ENCODE measurements at regions not wholly inside any gene's neighbourhood (a gene's known extent, or its start where the extent isn't known, plus 50 kb on each side); places are given as distances from the start of the nearest gene placed in this dataset.
A peak's percentile ranks its signal among the peaks of the same experiment; 100 is the strongest.

DNA sequence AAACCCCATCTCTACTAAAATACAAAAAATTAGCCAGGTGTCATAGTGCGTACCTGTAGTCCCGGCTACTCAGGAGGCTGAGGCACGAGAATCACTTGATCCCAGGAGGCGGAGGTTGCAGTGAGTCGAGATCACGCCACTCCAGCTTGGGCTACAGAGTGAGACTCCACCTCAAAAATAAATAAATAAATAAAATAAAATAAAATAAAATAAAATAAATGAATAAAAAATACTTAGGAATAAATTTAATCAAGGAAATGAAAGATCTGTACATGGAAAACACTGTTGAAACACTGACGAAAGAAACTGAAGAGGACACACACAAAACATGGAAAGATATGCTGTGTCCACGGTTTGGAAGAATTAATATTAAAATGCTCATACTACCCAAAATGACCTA, 56.5 kb upstream of the ASPRV1 start:
- TF ChIP-seq, protein P1, sequence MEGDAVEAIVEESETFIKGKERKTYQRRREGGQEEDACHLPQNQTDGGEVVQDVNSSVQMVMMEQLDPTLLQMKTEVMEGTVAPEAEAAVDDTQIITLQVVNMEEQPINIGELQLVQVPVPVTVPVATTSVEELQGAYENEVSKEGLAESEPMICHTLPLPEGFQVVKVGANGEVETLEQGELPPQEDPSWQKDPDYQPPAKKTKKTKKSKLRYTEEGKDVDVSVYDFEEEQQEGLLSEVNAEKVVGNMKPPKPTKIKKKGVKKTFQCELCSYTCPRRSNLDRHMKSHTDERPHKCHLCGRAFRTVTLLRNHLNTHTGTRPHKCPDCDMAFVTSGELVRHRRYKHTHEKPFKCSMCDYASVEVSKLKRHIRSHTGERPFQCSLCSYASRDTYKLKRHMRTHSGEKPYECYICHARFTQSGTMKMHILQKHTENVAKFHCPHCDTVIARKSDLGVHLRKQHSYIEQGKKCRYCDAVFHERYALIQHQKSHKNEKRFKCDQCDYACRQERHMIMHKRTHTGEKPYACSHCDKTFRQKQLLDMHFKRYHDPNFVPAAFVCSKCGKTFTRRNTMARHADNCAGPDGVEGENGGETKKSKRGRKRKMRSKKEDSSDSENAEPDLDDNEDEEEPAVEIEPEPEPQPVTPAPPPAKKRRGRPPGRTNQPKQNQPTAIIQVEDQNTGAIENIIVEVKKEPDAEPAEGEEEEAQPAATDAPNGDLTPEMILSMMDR (IDR thresholded peaks at IDR 0.05; ENCODE audit: insufficient read depth, low read depth, low read length, missing control alignments) = no peak
- DNase-seq (ENCODE audit: low read depth) = no peak
- H3K4me3 ChIP-seq (ENCODE audit: low read depth, low read length) = no peak overlapping the region

DNA sequence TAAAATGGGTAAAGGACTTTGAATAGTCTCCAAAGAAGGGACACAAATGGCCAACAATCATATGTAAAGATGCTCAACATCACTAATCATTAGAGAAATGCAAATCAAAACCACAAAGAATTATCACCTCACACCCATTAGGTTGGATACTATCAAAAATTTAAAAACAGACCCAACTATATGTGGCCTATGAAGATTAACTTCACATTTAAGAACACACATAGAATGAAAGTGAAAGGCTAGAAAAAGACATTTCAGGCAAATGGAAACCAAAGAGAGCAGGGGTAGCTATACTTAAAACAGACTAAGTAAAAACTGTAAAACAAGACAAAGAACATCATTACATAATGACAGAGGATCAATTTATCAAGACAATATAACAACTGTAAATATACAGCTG, 53.5 kb upstream of the ASPRV1 start:
- H3K4me3 ChIP-seq (ENCODE audit: low read depth, low read length) = no peak overlapping the region
- TF ChIP-seq, protein P1 (IDR thresholded peaks at IDR 0.05; ENCODE audit: insufficient read depth, low read depth, low read length, missing control alignments) = no peak
- peak; percentile 24 for DNase-seq (ENCODE audit: low read depth)

DNA sequence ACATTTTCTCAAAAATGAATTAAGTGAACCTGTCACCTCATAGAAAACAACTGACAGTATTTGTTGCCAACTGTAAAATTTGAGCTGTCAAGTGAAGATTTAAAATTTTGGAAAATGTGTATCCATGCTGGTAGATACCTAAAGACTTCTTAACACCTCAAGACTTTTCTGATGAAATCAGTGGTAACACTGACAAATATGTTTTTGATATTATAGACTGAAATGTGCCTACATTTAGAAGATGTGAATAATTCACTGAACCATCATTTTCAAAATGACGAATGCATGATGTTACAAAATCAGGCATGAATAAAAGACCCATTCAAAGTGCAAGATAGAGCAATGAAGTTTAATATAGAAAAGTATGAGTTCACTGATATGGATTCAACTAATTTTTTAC, 51.5 kb upstream of the ASPRV1 start:
- no peak for DNase-seq (ENCODE audit: low read depth)
- no peak overlapping the region for H3K4me3 ChIP-seq (ENCODE audit: low read depth, low read length)
- TF ChIP-seq, protein P1 (IDR thresholded peaks at IDR 0.05; ENCODE audit: insufficient read depth, low read depth, low read length, missing control alignments) = no peak

DNA sequence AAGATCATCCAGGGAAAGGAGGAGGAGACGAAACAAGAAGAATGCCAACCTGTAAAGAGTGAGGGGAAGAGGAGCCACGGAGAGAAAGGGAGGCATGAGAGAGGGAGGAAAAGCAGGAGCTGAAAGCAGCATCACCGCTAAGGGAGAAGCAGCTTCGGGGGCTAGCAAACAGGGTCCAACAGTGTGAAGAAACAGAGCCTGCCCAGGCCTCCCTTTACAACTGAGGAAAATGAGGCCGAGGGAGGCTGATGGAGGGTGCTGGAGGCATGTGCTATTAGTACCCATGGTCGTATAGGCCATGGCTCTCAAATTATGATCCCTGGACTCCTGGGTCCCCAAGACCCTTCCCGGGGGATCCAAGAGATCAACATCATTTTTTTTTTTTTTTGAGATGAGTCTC, 50.4 kb upstream of the ASPRV1 start:
- no peak overlapping the region for H3K4me3 ChIP-seq (ENCODE audit: low read depth, low read length)
- no peak for DNase-seq (ENCODE audit: low read depth)
- TF ChIP-seq, protein P1 (IDR thresholded peaks at IDR 0.05; ENCODE audit: insufficient read depth, low read depth, low read length, missing control alignments) = no peak

DNA sequence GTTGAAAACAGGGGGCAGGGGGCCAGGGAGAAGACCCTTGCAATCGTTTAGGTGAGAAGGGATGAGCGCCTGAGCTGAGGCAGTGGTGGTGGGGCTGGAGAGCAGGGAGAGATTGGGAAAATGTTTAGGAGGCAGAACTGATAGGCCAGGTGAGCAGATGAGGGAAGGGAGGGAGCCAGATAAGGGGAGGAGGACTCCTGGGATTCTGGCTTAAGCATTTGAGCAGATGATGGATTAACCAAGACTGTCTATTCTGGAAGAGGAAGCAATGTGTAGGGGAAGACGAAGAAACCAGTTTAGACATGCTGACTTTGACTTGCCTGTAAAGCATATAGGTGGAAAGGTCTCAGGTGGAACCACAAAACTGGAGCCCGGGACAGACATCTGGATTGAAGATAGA, 49.9 kb upstream of the ASPRV1 start:
- no peak overlapping the region for H3K4me3 ChIP-seq (ENCODE audit: low read depth, low read length)
- TF ChIP-seq, protein P1 (IDR thresholded peaks at IDR 0.05; ENCODE audit: insufficient read depth, low read depth, low read length, missing control alignments) = no peak
- DNase-seq (ENCODE audit: low read depth) = no peak
